ENCODE measurements at regions not wholly inside any gene's neighbourhood (a gene's known extent, or its start where the extent isn't known, plus 50 kb on each side); places are given as distances from the start of the nearest gene placed in this dataset.
"Not testable (repeated sequence)": the region's sequence is repeated elsewhere in the genome, so short reads cannot be mapped to it uniquely, and the experiment has no call there.

DNA sequence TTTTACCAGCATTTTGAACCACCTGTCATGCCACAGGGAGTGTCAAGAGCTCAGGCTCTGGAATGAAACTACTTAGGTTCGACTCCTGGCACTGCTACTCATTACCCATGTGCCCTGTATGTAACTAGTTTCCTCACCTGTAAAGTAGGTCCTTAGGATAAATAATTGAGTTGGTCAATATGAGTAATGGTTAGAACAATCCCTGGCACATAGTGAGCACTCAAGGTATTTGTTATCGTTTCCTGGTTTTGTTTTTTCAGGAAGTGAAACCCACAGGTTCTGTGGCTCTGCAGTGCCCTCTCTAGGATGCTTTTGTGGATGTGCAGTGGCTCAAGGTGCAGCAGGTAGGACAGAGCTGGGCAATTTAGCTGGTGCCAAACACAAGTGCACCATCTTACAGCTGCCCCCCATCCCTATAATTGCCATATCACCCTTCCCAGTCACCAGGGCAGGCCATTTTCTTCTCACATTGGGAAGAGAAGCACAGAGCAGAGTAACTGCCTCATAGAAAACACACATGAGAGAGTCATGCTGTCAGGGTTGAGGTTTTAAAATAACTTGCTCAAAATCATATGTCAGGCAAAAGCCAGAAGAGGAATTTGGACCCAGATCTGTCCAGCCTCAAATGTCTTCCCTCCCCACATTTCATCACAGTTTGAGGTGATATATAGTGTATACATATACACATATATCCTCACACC is 297.5 kb downstream of the RPAP3 start:
- H3K27me3 ChIP-seq (ENCODE audit: low read depth, low read length) = no peaks in the 10 kb centered on the region
- no peaks in the 10 kb centered on the region for H3K9me3 ChIP-seq (ENCODE audit: control insufficient read depth in 1 of 2, low read length in 2 of 2)
- H3K36me3 ChIP-seq (ENCODE audit: control insufficient read depth in 1 of 2, insufficient read depth in 2 of 2, low read length in 2 of 2) = no peaks in the 10 kb centered on the region
- H3K27ac ChIP-seq (ENCODE audit: low read length) = no peak overlapping the region
- no peak overlapping the region for H3K4me3 ChIP-seq (ENCODE audit: low read depth in 1 of 2, low read length in 2 of 2)
- H3K4me1 ChIP-seq (ENCODE audit: control insufficient read depth in 1 of 2, insufficient read depth in 2 of 2, low read length in 2 of 2) = no peaks in the 10 kb centered on the region

DNA sequence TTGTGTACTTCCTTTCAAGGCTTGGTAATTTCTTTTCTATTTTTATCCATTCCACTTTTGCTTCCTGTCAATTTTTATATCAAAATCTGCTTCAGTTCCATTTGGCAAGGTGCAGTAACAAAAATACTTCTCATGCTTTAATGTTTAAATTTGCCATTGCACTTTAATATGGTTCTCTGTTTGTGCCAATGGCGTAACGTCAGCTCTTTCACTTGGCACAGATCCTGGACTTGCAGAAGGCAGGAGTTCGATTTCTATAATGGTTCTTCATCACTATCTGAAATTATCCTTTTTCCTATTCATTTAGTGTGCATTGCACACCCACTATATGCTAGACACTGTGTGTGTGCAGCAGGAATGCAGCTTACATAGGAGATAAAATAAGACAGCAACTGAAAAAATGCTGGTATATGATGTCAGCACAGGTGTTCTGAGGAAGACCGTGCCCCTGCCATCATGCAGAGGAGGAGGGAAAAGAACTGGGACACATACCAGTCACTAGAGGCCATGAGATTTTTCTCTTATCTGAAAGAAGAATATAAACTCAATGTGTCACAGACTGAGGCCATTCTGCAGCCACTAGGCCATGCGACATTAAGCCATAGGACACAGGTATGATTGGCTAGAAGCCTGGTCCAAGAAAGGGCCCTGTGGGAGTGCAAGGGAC is 298.2 kb downstream of the RPAP3 start:
- Histone ChIP-seq H3K27me3 (ENCODE audit: low read depth, low read length) (no peaks in the 10 kb centered on the region), H3K9me3 (ENCODE audit: control insufficient read depth in 1 of 2, low read length in 2 of 2) (no peaks in the 10 kb centered on the region), H3K36me3 (ENCODE audit: control insufficient read depth in 1 of 2, insufficient read depth in 2 of 2, low read length in 2 of 2) (no peaks in the 10 kb centered on the region), H3K27ac (ENCODE audit: low read length) (no peak overlapping the region), H3K4me1 (ENCODE audit: control insufficient read depth in 1 of 2, insufficient read depth in 2 of 2, low read length in 2 of 2) (no peaks in the 10 kb centered on the region), H3K4me3 (ENCODE audit: low read depth in 1 of 2, low read length in 2 of 2) (no peak overlapping the region)

DNA sequence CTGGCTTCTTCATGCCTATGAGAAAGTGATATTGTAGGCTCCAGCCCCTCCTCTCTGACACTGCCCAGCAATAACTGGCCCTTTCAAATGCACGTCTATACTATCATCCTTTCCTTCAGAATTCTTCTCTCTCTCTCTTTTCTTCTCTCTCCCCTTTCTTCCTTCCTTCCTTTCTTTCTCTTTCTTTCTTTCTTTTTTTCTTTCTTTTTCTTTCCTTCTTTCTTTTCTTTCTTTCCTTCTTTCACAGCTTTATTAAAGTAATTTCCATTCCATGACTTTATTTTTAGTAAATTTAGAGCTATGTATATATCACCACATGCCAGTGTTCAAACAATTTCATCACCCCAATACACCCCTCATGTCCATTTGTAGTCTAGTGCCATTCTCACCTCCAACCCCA is 302.1 kb downstream of the RPAP3 start:
- Histone ChIP-seq H3K27ac (ENCODE audit: low read length) (no peak overlapping the region), H3K36me3 (ENCODE audit: control insufficient read depth in 1 of 2, insufficient read depth in 2 of 2, low read length in 2 of 2) (no peaks in the 10 kb centered on the region), H3K4me1 (ENCODE audit: control insufficient read depth in 1 of 2, insufficient read depth in 2 of 2, low read length in 2 of 2) (no peaks in the 10 kb centered on the region), H3K9me3 (ENCODE audit: control insufficient read depth in 1 of 2, low read length in 2 of 2) (no peaks in the 10 kb centered on the region), H3K27me3 (ENCODE audit: low read depth, low read length) (no peaks in the 10 kb centered on the region), H3K4me3 (ENCODE audit: low read depth in 1 of 2, low read length in 2 of 2) (no peak overlapping the region)

DNA sequence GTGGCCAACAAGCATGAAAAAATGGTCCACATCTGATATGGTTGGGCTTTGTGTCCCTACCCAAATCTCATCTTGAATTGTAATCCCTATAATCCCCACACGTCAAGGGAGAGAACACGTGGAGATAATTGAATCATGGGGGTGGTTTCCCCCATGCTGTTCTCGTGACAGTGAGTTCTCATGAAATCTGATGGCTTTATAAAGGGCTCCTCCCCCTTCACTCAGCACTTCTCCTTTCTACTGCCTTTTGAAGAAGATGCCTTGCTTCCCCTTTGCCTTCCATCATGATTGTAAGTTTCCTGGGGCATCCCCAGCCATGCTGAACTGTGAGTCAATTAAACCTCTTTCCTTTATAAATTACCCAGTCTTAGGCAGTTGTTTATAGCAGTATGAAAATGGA is 304.6 kb downstream of the RPAP3 start:
- H3K9me3 ChIP-seq (ENCODE audit: control insufficient read depth in 1 of 2, low read length in 2 of 2) = peaks cover 0 to 12% of the 10 kb centered on the region in 2 donors
- H3K36me3 ChIP-seq (ENCODE audit: control insufficient read depth in 1 of 2, insufficient read depth in 2 of 2, low read length in 2 of 2); H3K27me3 ChIP-seq (ENCODE audit: low read depth, low read length); H3K27ac ChIP-seq (ENCODE audit: low read length); H3K4me3 ChIP-seq (ENCODE audit: low read depth in 1 of 2, low read length in 2 of 2); H3K4me1 ChIP-seq (ENCODE audit: control insufficient read depth in 1 of 2, insufficient read depth in 2 of 2, low read length in 2 of 2): not testable (repeated sequence)

DNA sequence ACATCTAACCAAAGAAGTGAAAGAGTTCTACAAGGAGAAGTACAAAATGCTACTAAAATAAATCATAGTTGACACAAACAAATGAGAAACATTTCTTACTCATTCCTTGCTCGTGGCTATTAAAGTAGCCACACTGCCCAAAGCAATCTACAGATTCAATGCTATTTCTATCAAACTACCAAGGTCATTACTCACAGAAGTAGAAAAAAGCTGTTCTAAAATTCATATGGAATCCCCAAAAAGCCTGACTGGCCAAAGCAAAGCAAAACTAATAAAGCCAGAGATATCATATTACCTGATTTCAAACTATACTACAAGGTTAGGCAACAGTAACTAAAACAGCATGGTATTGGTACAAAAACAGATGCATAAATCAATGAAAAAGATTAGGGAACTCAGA is 305.6 kb downstream of the RPAP3 start:
- H3K4me3 ChIP-seq (ENCODE audit: low read depth in 1 of 2, low read length in 2 of 2) = no peak overlapping the region
- H3K4me1 ChIP-seq (ENCODE audit: control insufficient read depth in 1 of 2, insufficient read depth in 2 of 2, low read length in 2 of 2) = no peaks in the 10 kb centered on the region
- H3K27ac ChIP-seq (ENCODE audit: low read length) = no peak overlapping the region
- no peaks in the 10 kb centered on the region for H3K27me3 ChIP-seq (ENCODE audit: low read depth, low read length)
- no peaks in the 10 kb centered on the region for H3K36me3 ChIP-seq (ENCODE audit: control insufficient read depth in 1 of 2, insufficient read depth in 2 of 2, low read length in 2 of 2)
- H3K9me3 ChIP-seq (ENCODE audit: control insufficient read depth in 1 of 2, low read length in 2 of 2) = peaks cover 0 to 12% of the 10 kb centered on the region in 2 donors

DNA sequence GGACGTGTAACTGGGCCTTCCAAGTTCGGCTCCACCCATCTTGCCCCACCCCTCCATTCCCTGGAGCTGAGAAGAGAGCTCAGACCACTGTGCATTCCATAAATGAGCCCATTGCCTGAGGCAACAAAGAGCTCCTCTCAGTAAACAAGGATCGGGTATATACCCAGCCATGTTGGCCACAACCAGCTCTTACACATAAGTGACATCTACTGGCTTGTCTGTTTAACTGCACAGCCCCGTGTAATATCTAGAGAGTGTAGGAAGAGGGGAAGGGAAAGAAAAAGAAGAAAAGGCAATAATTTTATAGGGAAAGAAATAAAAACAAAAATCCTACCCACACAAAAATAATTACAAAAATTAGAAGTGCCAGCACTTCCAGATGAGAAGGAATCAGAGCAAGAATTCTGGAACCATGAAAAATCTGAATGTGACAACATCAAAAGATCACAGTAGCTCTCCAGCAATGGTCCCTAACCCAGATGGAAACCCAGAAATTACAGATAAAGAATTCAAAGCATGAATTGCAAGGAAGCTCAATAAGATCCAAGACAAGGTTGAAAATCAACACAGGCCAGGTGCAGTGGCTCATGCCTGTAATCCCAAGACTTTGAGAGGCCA is 308.1 kb downstream of the RPAP3 start:
- H3K4me3 ChIP-seq (ENCODE audit: low read depth in 1 of 2, low read length in 2 of 2) = no peak overlapping the region
- no peaks in the 10 kb centered on the region for H3K36me3 ChIP-seq (ENCODE audit: control insufficient read depth in 1 of 2, insufficient read depth in 2 of 2, low read length in 2 of 2)
- H3K27me3 ChIP-seq (ENCODE audit: low read depth, low read length) = no peaks in the 10 kb centered on the region
- H3K27ac ChIP-seq (ENCODE audit: low read length) = no peak overlapping the region
- H3K4me1 ChIP-seq (ENCODE audit: control insufficient read depth in 1 of 2, insufficient read depth in 2 of 2, low read length in 2 of 2) = peaks cover 3 to 12% of the 10 kb centered on the region in 2 donors
- H3K9me3 ChIP-seq (ENCODE audit: control insufficient read depth in 1 of 2, low read length in 2 of 2) = peaks cover 0 to 12% of the 10 kb centered on the region in 2 donors

DNA sequence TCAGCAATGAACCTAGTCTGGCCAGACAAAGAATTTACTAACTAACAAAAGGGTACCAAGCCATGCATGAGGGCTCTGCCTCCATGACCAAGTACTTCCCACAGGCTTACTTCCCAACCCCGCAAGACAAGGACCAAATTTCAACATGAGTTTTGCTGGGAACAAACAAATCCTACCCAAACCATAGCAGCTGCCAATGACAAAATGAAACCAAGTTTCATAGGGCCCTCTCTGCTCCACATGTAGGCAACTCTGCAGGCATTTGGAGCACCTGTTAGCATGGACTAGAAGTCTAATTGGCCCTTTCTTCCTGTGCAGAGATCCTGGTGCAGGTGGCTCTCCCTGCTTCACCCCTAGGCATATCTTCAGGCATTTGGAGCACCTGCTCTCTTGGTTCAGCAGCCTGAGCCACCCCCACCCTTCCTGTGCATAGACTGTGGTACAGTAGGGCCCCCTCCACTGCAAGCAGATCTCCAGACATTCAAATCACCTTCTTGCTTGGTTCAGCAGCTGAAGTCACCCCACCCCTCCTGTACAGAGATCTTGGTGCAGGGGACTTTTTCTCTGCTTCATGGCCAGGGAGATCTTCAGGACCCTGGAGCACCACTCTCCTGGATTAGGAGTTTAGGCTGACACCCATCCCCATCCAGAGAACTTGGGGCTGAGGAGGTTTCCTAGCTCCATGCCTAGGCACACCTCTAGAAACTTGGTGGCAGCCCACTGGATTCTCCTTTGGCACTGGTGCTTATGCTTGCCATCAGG is 308.7 kb downstream of the RPAP3 start:
- Histone ChIP-seq H3K9me3 (ENCODE audit: control insufficient read depth in 1 of 2, low read length in 2 of 2) (peaks cover 0 to 12% of the 10 kb centered on the region in 2 donors), H3K4me1 (ENCODE audit: control insufficient read depth in 1 of 2, insufficient read depth in 2 of 2, low read length in 2 of 2) (peaks cover 4 to 13% of the 10 kb centered on the region in 2 donors), H3K27me3 (ENCODE audit: low read depth, low read length) (no peaks in the 10 kb centered on the region), H3K27ac (ENCODE audit: low read length) (no peak overlapping the region), H3K36me3 (ENCODE audit: control insufficient read depth in 1 of 2, insufficient read depth in 2 of 2, low read length in 2 of 2) (no peaks in the 10 kb centered on the region), H3K4me3 (ENCODE audit: low read depth in 1 of 2, low read length in 2 of 2) (no peak overlapping the region)

DNA sequence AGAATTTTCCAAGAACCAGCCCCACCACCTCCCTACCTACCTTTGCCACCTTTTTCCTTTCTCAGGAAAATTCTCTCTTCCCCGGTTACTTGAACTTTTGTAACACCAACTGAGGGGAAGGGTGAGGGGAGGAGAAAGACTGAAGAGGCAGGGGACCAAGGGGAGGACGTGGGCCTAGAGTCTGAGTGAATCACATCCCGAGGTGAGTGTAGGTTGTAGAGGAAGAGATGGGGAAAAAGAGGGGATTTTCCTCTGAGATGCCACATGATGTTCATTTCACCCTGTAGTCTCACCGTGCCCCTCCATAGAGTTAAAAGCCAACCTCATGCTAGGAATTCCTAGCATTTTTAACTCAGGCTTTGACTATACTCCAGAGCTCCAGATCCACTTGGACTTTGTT is 311.8 kb downstream of the RPAP3 start:
- H3K4me1 ChIP-seq (ENCODE audit: control insufficient read depth in 1 of 2, insufficient read depth in 2 of 2, low read length in 2 of 2) = peaks cover 4 to 13% of the 10 kb centered on the region in 2 donors
- no peak overlapping the region for H3K27ac ChIP-seq (ENCODE audit: low read length)
- no peaks in the 10 kb centered on the region for H3K27me3 ChIP-seq (ENCODE audit: low read depth, low read length)
- peaks cover 0 to 12% of the 10 kb centered on the region in 2 donors for H3K9me3 ChIP-seq (ENCODE audit: control insufficient read depth in 1 of 2, low read length in 2 of 2)
- no peaks in the 10 kb centered on the region for H3K36me3 ChIP-seq (ENCODE audit: control insufficient read depth in 1 of 2, insufficient read depth in 2 of 2, low read length in 2 of 2)
- H3K4me3 ChIP-seq (ENCODE audit: low read depth in 1 of 2, low read length in 2 of 2) = no peak overlapping the region

DNA sequence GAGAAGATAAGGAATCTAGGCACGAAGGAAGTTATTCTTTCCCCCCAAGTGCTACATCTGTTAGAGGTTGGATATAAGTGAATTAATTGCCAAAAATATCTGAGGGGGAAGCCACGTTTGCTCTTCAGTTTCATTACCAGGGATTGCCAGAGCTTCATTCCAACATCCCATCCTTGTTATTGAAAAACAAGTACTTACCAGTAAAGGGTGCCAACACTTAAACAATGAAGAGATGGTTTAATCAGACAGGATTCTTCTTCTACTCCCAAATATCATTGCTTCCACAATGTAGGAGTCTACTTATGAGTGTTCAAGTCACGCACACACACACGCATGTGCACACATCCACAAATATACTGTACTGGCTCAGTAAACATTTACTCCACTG is 312.4 kb downstream of the RPAP3 start:
- no peak overlapping the region for H3K27ac ChIP-seq (ENCODE audit: low read length)
- no peaks in the 10 kb centered on the region for H3K36me3 ChIP-seq (ENCODE audit: control insufficient read depth in 1 of 2, insufficient read depth in 2 of 2, low read length in 2 of 2)
- no peaks in the 10 kb centered on the region for H3K27me3 ChIP-seq (ENCODE audit: low read depth, low read length)
- peaks cover 0 to 12% of the 10 kb centered on the region in 2 donors for H3K9me3 ChIP-seq (ENCODE audit: control insufficient read depth in 1 of 2, low read length in 2 of 2)
- H3K4me1 ChIP-seq (ENCODE audit: control insufficient read depth in 1 of 2, insufficient read depth in 2 of 2, low read length in 2 of 2) = peaks cover 4 to 13% of the 10 kb centered on the region in 2 donors
- peak overlapping the region in 1 of 2 donors; percentile 2 for H3K4me3 ChIP-seq (ENCODE audit: low read depth in 1 of 2, low read length in 2 of 2)

DNA sequence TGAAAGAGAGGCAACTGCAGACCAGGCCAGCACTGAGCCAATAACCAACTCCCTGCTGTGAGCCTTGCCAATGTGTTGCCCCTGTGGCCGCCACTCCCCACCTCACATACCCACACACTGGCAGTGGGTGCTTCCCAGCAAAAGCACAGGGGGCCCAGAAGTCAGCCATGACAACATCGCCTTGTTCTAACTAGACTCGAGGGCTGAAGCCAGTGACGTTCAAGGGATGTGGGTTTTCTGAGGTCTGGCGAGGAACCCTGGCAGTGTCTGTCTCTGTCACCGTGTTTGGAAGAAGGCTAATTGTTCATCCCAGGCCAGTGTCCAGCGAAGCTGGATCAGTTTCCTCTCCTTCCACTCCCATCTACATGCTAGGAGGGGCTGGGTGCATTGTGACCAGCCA is 311.8 kb upstream of the AMIGO2 start:
- Histone ChIP-seq H3K4me3 (ENCODE audit: low read depth in 1 of 2, low read length in 2 of 2) (no peak overlapping the region), H3K4me1 (ENCODE audit: control insufficient read depth in 1 of 2, insufficient read depth in 2 of 2, low read length in 2 of 2) (peaks cover 4 to 13% of the 10 kb centered on the region in 2 donors), H3K27ac (ENCODE audit: low read length) (no peak overlapping the region), H3K9me3 (ENCODE audit: control insufficient read depth in 1 of 2, low read length in 2 of 2) (peaks cover 0 to 4% of the 10 kb centered on the region in 2 donors), H3K27me3 (ENCODE audit: low read depth, low read length) (no peaks in the 10 kb centered on the region), H3K36me3 (ENCODE audit: control insufficient read depth in 1 of 2, insufficient read depth in 2 of 2, low read length in 2 of 2) (no peaks in the 10 kb centered on the region)

DNA sequence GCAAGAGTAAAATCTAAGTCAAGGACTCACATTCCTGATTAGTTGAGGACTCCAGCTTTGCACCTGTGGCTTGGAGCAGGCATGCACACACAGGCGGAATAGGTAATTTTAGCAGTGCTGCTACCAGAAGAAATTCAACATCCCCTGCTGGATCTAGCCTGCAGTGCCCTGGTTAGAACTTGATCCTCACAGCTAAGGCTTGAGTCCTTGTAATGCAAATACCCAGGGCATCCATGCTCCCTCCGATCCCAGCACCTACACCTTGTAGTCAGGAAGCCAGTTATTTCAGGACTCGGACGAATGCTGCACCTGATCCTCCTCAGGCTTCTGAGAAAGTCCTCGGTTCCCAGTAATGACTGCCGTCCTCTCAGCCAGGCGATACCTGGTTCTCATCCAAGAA is 309.0 kb upstream of the AMIGO2 start:
- Histone ChIP-seq H3K4me1 (ENCODE audit: control insufficient read depth in 1 of 2, insufficient read depth in 2 of 2, low read length in 2 of 2) (peaks cover 4 to 11% of the 10 kb centered on the region in 2 donors), H3K27me3 (ENCODE audit: low read depth, low read length) (no peaks in the 10 kb centered on the region), H3K36me3 (ENCODE audit: control insufficient read depth in 1 of 2, insufficient read depth in 2 of 2, low read length in 2 of 2) (no peaks in the 10 kb centered on the region), H3K9me3 (ENCODE audit: control insufficient read depth in 1 of 2, low read length in 2 of 2) (no peaks in the 10 kb centered on the region), H3K4me3 (ENCODE audit: low read depth in 1 of 2, low read length in 2 of 2) (no peak overlapping the region), H3K27ac (ENCODE audit: low read length) (no peak overlapping the region)

Measured in muscle layer of duodenum (tissue), 2 donors.